ENCODE measurements at regions not wholly inside any gene's neighbourhood (a gene's known extent, or its start where the extent isn't known, plus 50 kb on each side); places are given as distances from the start of the nearest gene placed in this dataset.
"Not testable (repeated sequence)": the region's sequence is repeated elsewhere in the genome, so short reads cannot be mapped to it uniquely, and the experiment has no call there.

DNA sequence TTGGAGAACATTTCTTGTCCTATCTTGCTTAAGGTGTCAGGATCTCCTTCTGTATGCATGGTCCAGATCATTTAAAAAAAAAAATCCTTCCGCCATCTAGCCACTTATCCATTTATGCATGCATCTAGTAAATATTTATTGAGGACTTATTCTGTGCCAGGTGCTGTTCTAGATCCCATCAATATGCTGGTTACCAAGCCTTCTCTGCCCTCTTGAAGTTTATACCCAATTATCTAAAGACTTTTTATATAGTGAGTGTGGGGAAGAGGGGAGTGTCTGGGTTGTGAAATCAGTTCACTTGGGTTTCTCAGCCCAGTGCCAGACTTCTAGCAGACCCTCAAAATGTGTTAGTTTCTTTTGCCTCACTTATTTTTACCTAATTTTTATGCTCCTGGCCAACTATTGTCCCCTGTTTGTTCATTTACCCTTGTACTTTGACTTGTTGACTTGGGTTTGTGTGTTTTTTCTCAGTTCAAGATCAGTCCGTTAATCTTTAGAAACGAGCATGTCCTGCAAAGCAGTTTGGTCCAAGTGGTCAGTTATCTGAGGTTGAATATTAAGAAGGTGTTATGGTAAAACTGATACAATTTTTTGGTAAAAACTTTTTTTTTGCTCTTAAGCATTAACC is 488.9 kb downstream of the PCNX1 start:
- no peak for DNase-seq (ENCODE audit: low read depth in 2 of 2)

GRCh38 chr14:71397371-71397770 is 490.1 kb downstream of the PCNX1 start:
- no peak for DNase-seq (ENCODE audit: low read depth in 2 of 2)

- DNase-seq (ENCODE audit: low read depth in 2 of 2), result no peak
Observed at GRCh38 chr14:71398450-71398849, 491.2 kb downstream of the PCNX1 start.

DNA sequence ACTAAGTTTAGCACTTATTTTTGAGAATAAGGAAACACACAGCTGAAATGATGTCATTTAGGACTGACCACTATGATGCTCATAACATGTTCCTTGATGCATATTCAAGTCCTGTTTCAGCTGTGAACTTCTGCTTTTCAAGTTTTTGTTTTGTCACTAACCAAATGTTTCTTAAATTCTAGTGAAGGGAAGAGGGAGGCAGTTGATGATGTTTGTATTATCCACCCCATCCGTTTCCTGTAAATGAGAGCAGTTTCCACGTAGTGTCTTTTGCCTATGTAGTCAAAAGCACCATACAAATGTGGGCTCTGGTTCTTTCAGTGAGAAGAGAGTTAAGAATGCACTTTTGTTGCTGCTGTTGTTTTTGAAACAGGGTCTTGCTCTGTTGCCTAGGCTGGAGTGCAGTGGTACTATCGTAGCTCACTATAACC is 491.8 kb downstream of the PCNX1 start:
- DNase-seq (ENCODE audit: low read depth in 2 of 2), result no peak

- no peak for DNase-seq (ENCODE audit: low read depth in 2 of 2)
Observed at GRCh38 chr14:71400871-71401321, 493.6 kb downstream of the PCNX1 start.

GRCh38 chr14:71402415-71402814 is 495.2 kb downstream of the PCNX1 start:
- not testable (repeated sequence) for DNase-seq (ENCODE audit: low read depth in 2 of 2)

DNA sequence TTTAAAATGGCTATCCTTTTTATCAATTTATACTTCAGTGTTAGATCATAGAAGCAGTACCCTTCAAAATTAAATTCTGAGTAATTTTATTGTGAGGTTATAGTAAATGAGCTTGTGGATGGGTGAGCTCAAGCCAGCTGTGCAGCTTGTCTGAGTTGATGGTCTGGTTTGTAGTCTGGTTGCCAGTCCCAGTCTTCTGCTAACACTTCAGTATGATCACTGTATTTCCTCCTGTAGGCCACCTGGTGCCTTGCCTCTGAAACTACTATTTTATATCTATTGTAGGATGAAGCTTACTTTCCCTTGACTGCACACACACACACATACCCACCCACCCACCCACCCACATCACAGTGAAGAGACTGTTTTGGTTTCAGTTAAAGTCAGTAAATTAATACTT is 496.4 kb downstream of the PCNX1 start:
- no peak for DNase-seq (ENCODE audit: low read depth in 2 of 2)

- no peak for DNase-seq (ENCODE audit: low read depth in 2 of 2)
Observed at GRCh38 chr14:71405676-71406075, 498.4 kb downstream of the PCNX1 start.

- no peak for DNase-seq (ENCODE audit: low read depth in 2 of 2)
Observed at GRCh38 chr14:71408362-71409030, 501.2 kb downstream of the PCNX1 start.

DNA sequence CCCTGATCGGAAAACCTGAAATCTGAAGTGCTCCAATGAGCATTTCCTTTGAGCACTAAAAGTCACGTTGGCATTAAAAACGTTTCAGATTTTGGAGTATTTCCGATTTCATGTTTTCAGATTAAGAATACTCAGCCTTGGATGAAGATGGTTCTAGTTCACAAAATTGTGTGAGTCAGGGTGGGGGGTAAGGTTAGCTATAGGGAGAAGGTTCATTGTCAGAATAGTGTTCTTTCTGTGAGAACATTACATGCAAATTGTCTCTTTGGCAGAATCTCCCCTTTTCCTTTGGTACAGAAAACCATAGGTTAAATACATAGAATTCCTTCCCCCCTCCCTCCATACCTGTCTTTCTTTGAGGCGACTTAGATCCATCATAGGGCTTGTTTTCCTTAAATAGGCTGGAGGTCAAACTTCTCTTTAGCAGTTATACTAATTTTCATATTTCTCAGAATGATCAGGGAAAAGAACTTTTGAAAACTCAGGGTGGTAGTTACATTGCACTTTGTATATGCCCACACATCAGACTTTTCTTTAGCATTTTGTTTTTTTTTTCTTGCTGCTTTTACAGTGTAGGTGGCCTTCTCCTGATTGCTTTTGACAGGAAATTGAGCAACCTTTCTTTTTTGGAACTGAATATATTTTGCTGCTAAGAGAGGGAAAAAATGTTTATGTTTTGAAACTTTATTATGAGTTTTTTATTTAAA is 503.5 kb downstream of the PCNX1 start:
- no peak for DNase-seq (ENCODE audit: low read depth in 2 of 2)

DNA sequence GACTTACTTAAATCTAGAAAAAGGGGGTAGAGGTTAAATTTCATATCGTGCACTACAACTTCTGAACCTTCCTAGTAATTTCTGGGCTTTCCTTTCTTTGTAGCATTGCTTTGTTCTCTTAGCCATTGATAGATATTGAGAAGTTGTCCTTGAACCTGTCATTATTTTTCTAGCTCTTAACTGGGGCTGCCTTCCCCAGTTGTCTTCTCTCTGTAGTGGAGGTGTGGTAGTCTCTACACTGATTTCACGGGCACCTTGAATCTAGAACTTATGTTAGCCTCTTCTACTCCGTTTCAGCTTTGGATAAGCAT is 504.0 kb downstream of the PCNX1 start:
- no peak for DNase-seq (ENCODE audit: low read depth in 2 of 2)

DNA sequence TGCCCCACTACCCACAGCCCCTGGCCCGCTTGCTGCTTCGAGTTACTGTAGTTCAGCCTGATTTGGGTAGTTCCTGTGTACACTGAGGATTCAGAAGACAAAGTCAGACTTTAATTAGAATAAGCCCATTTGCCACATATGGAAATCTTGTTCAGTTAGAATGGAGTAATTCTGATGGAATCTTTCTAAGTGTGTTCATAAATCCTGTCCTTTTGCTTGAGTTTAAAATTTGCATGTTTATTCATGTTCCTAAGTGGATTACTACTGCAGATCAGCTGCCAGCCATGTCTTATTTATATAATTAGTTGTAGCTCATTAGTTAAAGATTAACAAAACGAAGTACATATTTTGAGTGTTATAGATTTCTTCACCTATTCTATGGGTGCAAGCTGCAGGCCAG is 504.5 kb downstream of the PCNX1 start:
- DNase-seq (ENCODE audit: low read depth in 2 of 2), result no peak

- no peak for DNase-seq (ENCODE audit: low read depth in 2 of 2)
Observed at GRCh38 chr14:71414631-71415403, 507.6 kb downstream of the PCNX1 start.

DNA sequence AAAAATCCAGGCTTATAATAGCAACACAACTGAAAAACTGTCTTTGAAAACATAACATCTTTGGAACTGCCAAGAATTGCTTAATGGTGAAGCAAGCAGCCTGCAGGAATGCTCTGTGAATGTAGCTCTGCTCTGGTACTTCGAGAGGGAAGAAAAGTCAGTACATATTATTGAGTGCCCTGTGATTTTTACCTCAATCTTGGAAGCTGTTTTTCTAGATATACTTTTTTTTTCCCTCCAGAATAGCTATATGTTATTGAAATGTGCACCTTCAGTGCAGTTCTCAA is 508.1 kb downstream of the PCNX1 start:
- DNase-seq (ENCODE audit: low read depth in 2 of 2), result no peak

GRCh38 chr14:71416392-71416791 is 509.1 kb downstream of the PCNX1 start:
- no peak for DNase-seq (ENCODE audit: low read depth in 2 of 2)

- no peak for DNase-seq (ENCODE audit: low read depth in 2 of 2)
Observed at GRCh38 chr14:71418532-71419245, 511.4 kb downstream of the PCNX1 start.

GRCh38 chr14:71423481-71423880 is 508.7 kb upstream of the RGS6 start:
- no peak for DNase-seq (ENCODE audit: low read depth in 2 of 2)

DNA sequence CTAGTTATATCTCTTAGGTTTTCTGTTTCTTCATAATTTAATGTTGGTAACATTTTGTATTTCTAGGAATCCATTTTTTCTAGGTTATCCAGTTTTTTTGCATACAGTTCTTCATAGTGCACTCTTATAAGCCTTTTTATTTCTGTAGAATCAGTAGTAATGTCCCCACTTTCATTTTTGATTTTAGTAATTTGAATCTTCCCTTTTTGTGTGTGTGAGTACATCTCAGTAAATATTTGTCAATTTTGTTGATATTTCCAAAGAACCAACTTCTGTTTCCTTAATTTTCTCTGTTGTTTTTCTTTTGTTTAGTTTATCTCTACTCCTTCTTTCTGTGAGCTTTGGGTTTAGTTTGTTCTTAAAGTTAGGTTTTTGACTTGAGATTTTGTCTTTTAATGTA is 507.3 kb upstream of the RGS6 start:
- DNase-seq (ENCODE audit: low read depth in 2 of 2), result no peak

DNA sequence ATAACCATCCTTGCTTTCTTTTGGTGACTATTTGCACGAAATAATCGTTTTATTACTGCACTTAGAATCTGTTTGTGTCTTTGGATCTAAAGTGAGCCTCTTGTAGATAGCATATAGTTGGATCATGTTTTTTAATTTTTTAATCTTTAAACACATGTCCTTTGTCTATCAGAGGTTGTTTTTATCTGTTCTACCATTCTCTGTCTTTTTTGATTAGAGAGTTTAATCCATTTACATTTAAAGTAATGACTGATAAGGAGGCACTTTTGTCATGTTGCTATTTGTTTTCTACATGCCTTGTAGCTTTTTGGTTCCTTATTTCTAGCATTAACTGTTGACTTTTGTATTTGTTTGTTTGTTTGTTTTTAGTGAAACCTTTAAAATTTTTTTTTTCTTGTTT is 506.2 kb upstream of the RGS6 start:
- no peak for DNase-seq (ENCODE audit: low read depth in 2 of 2)

DNA sequence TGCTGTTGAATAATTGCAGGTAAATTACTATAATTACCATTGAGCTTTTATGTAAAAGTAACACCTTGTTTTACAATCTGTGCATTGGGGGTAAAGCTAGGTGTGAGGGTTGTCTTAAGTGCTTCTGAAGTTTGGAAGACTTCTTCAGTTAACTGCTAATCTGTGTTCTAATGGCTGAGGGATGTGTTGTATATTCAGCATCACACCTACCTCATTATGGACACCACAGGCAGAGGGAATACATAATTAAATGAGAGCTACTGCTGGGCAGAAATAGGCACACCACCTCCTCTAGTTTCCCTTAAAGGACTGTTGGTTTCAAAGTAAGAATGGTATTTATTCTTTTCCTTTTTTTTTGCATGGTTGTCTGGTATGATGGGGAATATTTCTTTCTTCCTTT is 502.3 kb upstream of the RGS6 start:
- no peak for DNase-seq (ENCODE audit: low read depth in 2 of 2)

GRCh38 chr14:71430321-71430677 is 501.9 kb upstream of the RGS6 start:
- no peak for DNase-seq (ENCODE audit: low read depth in 2 of 2)

Data from stimulated activated CD4-positive, alpha-beta T cell treated with anti-CD3 and anti-CD28 coated beads, Interleukin-4, amount 100 ng/mL, for 48 hours (primary cell).